Keratinocyte (primary cell): ENCODE measurements at regions not wholly inside any gene's neighbourhood (a gene's known extent, or its start where the extent isn't known, plus 50 kb on each side); places are given as distances from the start of the nearest gene placed in this dataset.
A peak's percentile ranks its signal among the peaks of the same experiment; 100 is the strongest.

Source experiments
- DNase-seq: peaks from one replicate; pipeline ENCODE4 v3.0.0-alpha.2; 2011; ENCODE audit warnings: low read depth, missing footprints, low spot score
- FAIRE-seq: peaks from 2 replicates; lab custom pipeline; 2011; peaks lifted over from hg19 to GRCh38; lab: Jason Lieb, UNC
- H2AFZ ChIP-seq: 2 replicates; pipeline ENCODE4 v1.6.0; 2012; ENCODE audit warnings: low read length, control low read depth, inconsistent platforms; ENCODE audit not compliant: control insufficient read depth
- H3K27ac ChIP-seq: 2 replicates; pipeline ENCODE4 v1.5.1; 2011; ENCODE audit warnings: low read length; ENCODE audit not compliant: control insufficient read depth, insufficient read depth
- H3K27me3 ChIP-seq: 3 replicates; pipeline ENCODE4 v1.6.0; 2011; ENCODE audit warnings: low read length; ENCODE audit not compliant: control insufficient read depth, insufficient read depth; ENCODE audit errors: extremely low read depth
- H3K36me3 ChIP-seq, 2 experiments: 2 replicates in 1 of 2; 3 replicates in 1 of 2; pipeline ENCODE4 v1.5.1; 2011; ENCODE audit warnings: low read length in 2 of 2, mild to moderate bottlenecking in 1 of 2; ENCODE audit not compliant: control insufficient read depth in 2 of 2, insufficient read depth in 2 of 2; ENCODE audit errors: extremely low read depth in 1 of 2
- H3K4me1 ChIP-seq: 3 replicates; pipeline ENCODE4 v1.5.1; 2011; ENCODE audit warnings: low read length; ENCODE audit not compliant: control insufficient read depth, insufficient read depth; ENCODE audit errors: extremely low read depth
- H3K4me2 ChIP-seq: 3 replicates; pipeline ENCODE4 v1.6.0; 2011; ENCODE audit warnings: low read depth, low read length; ENCODE audit not compliant: control insufficient read depth, insufficient read depth; ENCODE audit errors: extremely low read depth
- H3K4me3 ChIP-seq, 3 experiments: fragments of 200-600 bp in 1 of 3; sonication (generic) in 1 of 3; 2 replicates in 2 of 3; 3 replicates in 1 of 3; pipeline ENCODE4 v1.5.1; 2011 to 2016; ENCODE audit warnings: low read length in 3 of 3, mild to moderate bottlenecking in 3 of 3, control low read depth in 2 of 3, inconsistent platforms in 1 of 3, low read depth in 1 of 3, mixed read lengths in 1 of 3, mixed run types in 1 of 3, moderate library complexity in 1 of 3; ENCODE audit not compliant: control insufficient read depth in 2 of 3, insufficient read depth in 2 of 3; ENCODE audit errors: extremely low read depth in 1 of 3
- H3K79me2 ChIP-seq: 2 replicates; pipeline ENCODE4 v1.6.0; 2012; ENCODE audit warnings: low read length; ENCODE audit not compliant: control insufficient read depth, insufficient read depth
- H3K9ac ChIP-seq: 3 replicates; pipeline ENCODE4 v1.6.0; 2011; ENCODE audit warnings: low read length; ENCODE audit not compliant: control insufficient read depth, insufficient read depth; ENCODE audit errors: extremely low read depth
- H3K9me1 ChIP-seq: 3 replicates; pipeline ENCODE4 v1.6.0; 2011; ENCODE audit warnings: low read length; ENCODE audit not compliant: control insufficient read depth, insufficient read depth; ENCODE audit errors: extremely low read depth
- H3K9me3 ChIP-seq: 2 replicates; pipeline ENCODE4 v1.5.1; 2012; ENCODE audit warnings: low read depth, low read length; ENCODE audit not compliant: control insufficient read depth
- H4K20me1 ChIP-seq: 3 replicates; pipeline ENCODE4 v1.6.0; 2011; ENCODE audit warnings: low read length; ENCODE audit not compliant: control insufficient read depth, insufficient read depth; ENCODE audit errors: extremely low read depth
- CTCF ChIP-seq, 3 experiments: IDR thresholded peaks in 1 of 3; conservative IDR thresholded peaks in 1 of 3; optimal IDR thresholded peaks in 1 of 3; 2 replicates in 2 of 3; 3 replicates in 1 of 3; pipeline versions ENCODE3 to v1.5.1; 2011; ENCODE audit warnings: low read length in 3 of 3, mild to moderate bottlenecking in 3 of 3, moderate library complexity in 2 of 3, control low read depth in 1 of 3, inconsistent platforms in 1 of 3; ENCODE audit not compliant: insufficient read depth in 2 of 3; ENCODE audit errors: extremely low read depth in 1 of 3
- EZH2 ChIP-seq: IDR thresholded peaks from one replicate; pipeline ENCODE4 v1.6.1; 2012; ENCODE audit warnings: inconsistent platforms, mild to moderate bottlenecking, low read length, moderate library complexity
- dilution Hi-C: fragments of 300-500 bp; cut with MboI; formaldehyde crosslinking; loops from one replicate; pipeline ENCODE4 v1.7.0; 2020; ENCODE audit warnings: low sequenced_read_pairs; ENCODE audit not compliant: extremely low pct_ligation_motif_present

- H3K27ac ChIP-seq, result no peak overlapping the region
- H3K4me2 ChIP-seq, result no peak overlapping the region
- no peaks in the 10 kb centered on the region for H3K9me1 ChIP-seq
- peaks cover 6% of the 10 kb centered on the region for H3K4me1 ChIP-seq
- no peaks in the 10 kb centered on the region for H3K9me3 ChIP-seq
- H3K4me3 ChIP-seq, result no peak overlapping the region
- H4K20me1 ChIP-seq, result no peaks in the 10 kb centered on the region
- no peak for DNase-seq
- H3K9ac ChIP-seq, result no peak overlapping the region
- TF ChIP-seq EZH2 (no peak), CTCF (optimal IDR thresholded peaks at IDR 0.05 in 1 of 3, IDR thresholded peaks at IDR 0.05 in 1 of 3, conservative IDR thresholded peaks at IDR 0.05 in 1 of 3; ENCODE audit: extremely low read depth in 1 of 3, insufficient read depth in 2 of 3, low read length in 3 of 3) (no peak)
- H3K36me3 ChIP-seq, result no peaks in the 10 kb centered on the region
- H2AFZ ChIP-seq, result no peak overlapping the region
- dilution Hi-C loops, result no loop called here
- H3K79me2 ChIP-seq, result no peaks in the 10 kb centered on the region
- FAIRE-seq, result peak; percentile 44
- no peaks in the 10 kb centered on the region for H3K27me3 ChIP-seq
Observed at GRCh38 chr7:96426027-96426426, 104.1 kb upstream of the SLC25A13 start.

DNA sequence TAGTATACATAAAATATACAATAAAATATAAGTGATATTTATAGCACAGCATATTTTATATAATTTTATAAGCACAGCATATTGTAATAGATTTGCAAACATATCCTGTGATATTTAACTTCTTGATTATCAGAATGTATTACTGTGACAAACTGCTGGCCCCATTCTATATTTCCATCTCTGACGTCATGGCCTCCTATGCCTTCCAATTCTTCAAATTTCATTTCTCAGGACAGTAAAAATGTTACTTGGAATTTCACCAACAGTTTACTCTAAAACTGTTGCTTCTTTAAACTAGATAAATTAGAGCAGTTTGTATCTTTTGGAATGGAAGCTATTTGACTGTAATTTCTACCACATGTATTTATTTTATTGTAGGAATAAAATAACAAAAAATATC, 102.5 kb upstream of the SLC25A13 start:
- no peak overlapping the region for H3K9ac ChIP-seq
- H3K79me2 ChIP-seq, result no peaks in the 10 kb centered on the region
- H2AFZ ChIP-seq, result no peak overlapping the region
- TF ChIP-seq CTCF (optimal IDR thresholded peaks at IDR 0.05 in 1 of 3, IDR thresholded peaks at IDR 0.05 in 1 of 3, conservative IDR thresholded peaks at IDR 0.05 in 1 of 3; ENCODE audit: extremely low read depth in 1 of 3, insufficient read depth in 2 of 3, low read length in 3 of 3), result no peak
- TF ChIP-seq EZH2, result no peak
- no peaks in the 10 kb centered on the region for H3K9me1 ChIP-seq
- no peaks in the 10 kb centered on the region for H3K9me3 ChIP-seq
- DNase-seq (no peak), FAIRE-seq (no peak)
- dilution Hi-C loops, result no loop called here
- H3K27me3 ChIP-seq, result no peaks in the 10 kb centered on the region
- no peaks in the 10 kb centered on the region for H4K20me1 ChIP-seq
- H3K36me3 ChIP-seq, result no peaks in the 10 kb centered on the region
- no peak overlapping the region for H3K4me3 ChIP-seq
- H3K27ac ChIP-seq, result no peak overlapping the region
- peaks cover 6% of the 10 kb centered on the region for H3K4me1 ChIP-seq
- no peak overlapping the region for H3K4me2 ChIP-seq
